NOMO-1 treated with DMSO at 0.1 percent for 48 hours (cell line): ENCODE measurements at regions not wholly inside any gene's neighbourhood (a gene's known extent, or its start where the extent isn't known, plus 50 kb on each side); places are given as distances from the start of the nearest gene placed in this dataset.
"Not testable (repeated sequence)": the region's sequence is repeated elsewhere in the genome, so short reads cannot be mapped to it uniquely, and the experiment has no call there.

ENCODE experiments used
- DNase-seq: peaks from one replicate; lab custom pipeline; 2025; ENCODE audit not compliant: unreplicated experiment; lab: John Stamatoyannopoulos, UW

DNA sequence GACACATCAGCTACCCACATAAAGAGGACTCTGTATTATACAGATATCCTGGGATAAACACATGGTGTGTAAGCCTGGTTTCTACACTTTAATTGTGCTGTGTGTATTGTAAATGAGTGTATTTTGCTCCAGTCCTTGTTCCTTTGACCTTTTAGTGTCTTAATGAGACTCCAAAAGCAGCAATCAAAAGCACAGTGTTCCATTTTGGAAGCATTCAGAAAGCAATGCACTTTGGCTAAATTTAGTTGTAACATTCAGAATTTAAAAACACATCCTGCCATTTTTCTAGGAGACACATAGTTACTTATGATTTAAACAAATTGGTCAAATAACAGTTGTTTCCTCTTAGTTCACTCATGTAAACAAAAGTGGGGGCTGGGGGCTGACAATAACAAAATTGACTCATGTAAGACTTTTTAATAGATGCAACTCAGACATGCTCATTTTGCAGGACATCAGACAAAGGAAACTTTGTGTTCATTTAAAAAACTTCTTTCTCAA is 122.2 kb downstream of the GPR37 start:
- DNase-seq = no peak

DNA sequence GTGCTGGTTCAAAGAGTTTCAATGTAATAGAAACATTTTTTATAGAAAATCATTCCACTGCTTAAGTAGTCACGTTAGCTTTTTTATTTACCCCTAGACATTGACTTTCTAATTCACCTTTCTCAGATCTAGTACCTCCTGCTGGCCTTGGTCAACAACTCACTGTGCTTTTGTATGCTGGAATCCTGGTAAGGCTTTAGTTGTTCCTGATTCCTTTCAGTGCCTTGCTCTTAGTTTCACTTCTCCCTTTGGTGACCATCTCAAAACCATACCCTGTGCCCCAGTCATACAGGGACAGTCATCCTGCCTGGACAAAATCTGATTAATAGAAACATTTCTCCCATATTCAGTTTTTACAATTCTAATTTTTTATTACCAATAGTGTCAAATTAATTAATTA is 130.2 kb downstream of the GPR37 start:
- peak; percentile 23 for DNase-seq

DNA sequence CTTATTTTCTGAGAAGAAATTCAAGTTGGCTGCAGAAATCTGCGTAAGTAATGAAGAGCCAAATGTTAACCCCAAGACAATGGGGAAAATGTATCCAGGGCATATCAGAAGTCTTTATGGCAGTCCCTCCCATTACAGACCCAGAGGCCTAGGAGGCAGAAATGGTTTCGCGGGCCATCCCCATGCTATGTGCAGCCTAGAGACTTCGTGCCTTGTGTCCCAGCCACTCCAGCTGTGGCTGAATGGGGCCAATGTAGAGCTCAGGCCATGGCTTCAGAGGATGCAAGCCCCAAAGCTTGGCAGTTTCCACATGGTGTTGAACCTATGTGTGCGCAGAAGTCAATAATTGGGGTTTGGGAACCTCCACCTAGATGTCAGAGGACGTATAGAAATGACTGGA is 131.9 kb downstream of the GPR37 start:
- DNase-seq = no peak

DNA sequence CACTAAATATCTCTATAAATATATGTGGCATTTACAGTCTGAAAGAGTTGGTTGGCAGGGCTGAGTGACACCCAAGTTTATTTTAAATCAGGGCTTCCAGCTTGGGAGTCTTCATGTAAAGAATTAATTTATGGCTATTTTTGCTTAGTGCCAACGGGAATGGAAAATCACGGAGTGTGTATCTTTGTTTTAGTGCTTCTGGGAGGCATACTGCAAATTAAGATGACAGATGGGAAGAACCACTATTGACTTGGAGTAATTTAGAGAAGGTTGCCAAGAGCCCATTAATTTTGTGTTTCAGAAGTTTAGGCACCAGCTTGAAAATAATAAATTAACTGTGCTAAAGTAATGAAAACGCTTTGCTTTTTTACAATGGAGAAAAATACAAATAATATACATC is 135.2 kb downstream of the GPR37 start:
- DNase-seq = no peak

DNA sequence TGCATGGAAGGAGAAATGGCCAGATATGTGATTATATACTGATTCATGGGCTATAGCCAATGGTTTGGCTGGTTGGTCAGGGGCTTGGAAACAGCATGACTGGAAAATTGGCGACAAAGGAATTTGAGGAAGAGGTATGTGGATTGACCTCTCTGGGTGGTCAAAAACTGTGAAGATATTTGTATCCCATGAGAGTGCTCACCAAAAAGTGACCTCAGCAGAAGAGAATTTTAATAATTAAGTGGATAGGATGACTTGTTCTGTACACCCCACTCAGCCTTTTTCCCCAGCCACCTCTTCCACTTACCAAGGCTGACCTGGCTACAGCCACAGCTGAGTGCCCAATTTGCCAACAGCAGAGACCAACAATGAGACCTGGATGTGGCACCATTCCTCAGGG is 146.7 kb downstream of the GPR37 start:
- no peak for DNase-seq

DNA sequence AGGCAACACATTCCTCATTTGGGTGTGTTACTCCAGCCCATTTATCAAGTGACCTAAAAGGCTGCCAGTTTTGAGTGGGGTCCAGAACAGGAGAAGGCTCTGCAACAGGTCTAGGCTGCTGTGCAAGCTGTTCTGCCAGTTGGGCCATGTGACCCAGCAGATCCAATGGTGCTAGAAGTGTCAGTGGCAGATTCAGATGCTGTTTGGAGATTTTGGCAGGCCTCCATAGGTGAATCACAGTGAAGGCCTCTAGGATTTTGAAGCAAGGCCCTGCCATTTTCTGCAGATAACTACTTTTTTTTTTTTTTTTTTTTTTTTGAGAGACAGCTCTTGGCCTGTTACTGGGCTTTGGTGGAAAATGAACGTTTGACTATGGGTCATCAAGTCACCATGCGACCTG is 147.5 kb downstream of the GPR37 start:
- not testable (repeated sequence) for DNase-seq

DNA sequence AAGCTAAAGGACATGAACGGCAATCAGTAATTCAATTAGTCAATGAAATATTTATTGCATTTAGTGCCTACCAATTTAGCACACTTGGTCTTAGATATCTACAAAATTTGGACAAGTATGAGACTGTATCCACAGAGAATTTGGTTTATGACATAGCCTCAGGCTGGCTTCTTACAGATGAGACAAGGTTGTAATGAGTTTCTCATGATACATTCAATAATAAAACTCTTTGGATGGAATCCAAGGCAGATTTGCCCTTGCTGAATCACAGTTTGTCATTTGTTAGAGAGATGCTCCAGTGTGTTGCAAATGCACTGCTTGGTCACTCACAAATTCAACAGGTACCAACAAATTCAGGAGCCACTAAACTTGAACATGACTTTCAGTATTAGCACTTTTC is 162.5 kb downstream of the GPR37 start:
- DNase-seq = no peak

DNA sequence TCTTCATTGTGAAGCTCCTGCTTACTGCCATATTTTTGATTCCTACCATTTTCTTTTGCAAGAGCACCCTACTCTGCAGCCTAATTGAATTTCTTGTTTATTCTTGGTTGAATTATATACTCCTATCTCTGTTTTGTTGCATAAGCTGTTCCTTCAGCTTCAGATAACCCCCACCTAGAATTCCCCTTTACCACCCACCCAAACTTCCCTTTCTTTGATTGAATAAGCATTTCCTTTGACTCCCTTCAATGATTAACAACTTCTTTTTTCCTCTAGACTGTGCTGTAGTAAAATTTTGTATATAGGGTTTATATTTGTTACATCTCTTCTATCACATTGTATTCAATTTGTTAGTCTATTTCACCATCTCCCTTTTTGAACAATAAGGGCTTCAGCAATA is 168.1 kb downstream of the GPR37 start:
- DNase-seq = no peak

DNA sequence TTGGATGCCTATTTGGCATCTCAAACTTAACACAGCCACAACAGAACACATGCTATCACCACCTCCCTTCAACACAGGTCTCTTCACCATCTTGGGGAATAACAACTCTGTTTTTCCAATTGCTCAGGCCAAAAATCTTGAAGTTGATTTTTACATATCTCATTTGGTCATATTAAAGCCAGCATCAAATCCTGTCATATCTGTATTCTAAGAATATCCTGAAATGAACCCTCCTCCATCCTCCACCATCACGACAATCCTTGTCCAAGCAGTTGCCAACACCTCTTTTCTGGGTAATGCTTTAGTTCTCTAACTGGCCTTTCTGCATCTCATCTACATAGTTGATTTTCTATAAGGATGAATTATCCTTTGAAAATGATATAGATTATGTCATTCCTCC is 168.7 kb downstream of the GPR37 start:
- DNase-seq = no peak

DNA sequence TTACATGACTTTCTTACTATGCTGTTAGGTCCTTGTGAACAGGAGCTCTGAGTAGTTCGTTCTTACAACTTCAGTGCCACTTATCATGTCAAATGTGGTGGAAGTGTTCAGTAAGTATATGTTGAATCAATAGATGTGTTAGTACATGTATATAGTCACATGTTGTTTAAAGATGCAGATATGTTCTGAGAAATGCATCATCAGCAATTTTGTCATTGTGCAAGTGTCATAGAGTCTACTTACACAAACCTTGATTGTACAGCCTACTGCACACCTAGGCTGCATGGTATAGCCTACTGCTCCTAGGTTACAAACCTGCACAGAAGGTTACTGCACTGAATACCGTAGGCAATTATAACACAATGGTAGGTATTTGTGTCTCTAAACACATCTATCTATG is 174.8 kb downstream of the GPR37 start:
- no peak for DNase-seq

DNA sequence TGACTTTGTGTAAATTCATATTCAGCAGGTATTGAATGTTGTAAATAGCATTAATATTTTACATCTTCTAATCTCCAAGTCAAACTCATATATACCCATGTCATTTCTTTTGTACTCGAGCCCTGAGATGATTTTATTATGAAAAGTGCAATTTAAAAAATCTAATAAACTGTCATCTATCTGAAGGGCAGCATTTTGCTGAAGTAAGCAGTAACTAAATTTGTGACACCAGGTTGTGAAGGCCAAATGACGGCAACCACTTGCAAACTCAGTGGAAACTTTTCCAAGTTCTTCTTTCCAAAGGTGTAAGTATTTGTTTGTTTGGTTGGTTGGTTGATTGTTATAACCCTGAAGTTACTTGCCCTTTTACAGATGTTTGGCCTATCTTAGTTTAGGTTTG is 188.3 kb downstream of the GPR37 start:
- no peak for DNase-seq

DNA sequence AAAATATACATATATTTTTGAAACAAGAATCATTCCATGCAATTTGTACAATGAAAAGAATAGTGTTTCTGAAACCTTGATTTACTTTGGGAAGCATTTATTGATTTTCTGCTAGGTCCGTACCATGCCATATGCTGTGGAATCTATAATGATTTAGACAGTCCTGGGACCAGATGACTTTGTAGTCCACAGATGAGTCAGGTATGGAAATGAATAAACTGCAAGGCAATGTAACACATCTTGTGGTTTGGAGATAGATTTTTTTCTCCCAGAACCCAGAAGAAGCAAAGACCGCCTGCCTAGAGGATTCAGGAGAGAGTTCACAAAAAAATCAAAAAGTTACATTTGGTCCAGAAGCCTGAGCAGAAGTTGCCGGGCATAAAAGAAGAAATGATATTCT is 190.4 kb downstream of the GPR37 start:
- DNase-seq = no peak

DNA sequence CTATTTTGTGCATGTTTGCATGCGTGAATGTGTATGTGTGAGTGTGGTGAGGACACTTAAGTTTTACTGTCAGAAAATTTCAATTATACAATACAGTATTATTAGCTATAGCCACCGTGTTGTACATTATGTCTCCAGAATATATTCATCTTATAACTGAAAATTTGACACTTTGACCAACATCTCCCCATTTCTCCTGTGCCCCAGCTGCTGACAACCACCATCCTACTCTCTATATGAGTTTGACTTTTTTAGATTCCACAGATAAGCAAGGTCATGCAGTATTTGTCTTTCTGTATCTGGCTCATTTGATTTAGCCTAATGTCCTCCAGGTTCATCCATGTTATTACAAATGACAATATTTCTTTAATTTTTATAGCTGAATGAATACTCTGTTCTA is 195.0 kb downstream of the GPR37 start:
- DNase-seq = no peak

DNA sequence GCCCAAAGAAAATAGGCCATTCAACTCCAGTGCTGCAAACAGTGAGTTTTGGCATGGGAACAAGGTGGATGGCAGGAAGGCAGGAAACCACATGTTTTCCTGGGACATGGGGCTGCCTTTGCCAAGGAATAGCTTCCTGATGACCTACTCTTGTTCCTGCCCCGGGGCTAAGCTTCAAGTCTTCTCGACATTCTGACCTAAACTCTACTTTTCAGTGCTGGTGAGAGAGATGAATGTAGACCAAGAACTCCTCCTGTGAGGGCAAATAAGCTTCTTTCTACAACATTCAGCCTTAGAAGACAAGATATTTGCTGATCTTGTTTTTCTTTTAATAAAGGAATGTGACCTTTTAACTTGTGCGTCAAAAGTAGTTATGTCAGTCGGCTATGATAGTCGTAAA is 199.0 kb downstream of the GPR37 start:
- no peak for DNase-seq

DNA sequence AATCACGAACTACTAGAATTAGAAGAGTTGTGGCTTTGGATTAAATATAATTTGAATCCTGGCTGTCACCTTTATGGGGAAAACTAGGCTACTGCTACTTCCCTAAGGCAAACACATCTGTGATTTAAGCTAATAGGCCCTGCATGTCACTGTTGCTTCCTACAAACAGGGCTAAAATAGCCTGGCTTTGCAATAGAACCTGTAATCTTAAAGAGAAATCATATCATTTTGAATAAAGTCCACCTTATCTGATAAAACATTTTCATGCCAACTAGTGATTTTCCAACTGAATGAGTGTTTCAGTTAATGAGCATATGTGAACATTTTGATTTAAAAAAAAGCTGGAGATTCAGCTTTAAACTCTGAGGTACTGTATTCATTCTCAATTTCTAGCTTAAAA is 208.0 kb downstream of the GPR37 start:
- no peak for DNase-seq

DNA sequence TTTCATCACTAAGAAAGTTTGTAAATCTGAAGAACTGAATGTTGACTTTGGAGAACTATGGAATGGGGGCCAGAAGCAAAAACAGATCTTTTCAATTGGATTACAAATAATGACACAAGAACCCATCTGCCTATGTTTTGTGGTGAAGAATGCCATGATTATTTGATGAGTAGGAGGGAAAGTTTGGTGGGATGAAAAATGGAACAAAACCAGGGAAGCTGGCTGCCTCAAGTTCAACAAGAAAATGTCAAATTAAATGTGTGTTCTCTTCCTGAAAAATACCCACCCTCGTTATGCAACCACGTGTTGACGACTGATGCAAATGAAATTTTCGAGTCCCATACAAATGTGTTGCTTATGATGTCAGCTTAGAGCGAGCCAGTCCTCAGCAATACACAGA is 208.5 kb downstream of the GPR37 start:
- no peak for DNase-seq

DNA sequence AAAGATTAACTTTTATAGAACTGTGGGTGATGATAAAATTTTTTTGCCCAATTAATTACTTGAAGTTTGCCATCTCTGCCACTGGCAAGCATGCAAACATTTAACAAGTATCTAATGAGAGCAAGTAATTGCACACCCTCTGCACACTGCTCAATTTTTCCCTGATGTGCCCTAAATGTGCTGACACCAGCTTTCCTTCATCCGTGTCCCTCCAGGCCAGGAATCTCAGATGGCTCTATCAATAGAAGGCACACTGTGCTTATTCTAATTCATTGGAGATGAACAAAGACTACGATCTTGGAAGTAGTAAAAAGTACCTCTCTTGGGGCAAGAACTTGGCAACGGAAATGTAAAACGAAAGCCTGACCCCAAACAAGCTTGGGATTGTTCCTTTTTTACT is 212.1 kb downstream of the GPR37 start:
- DNase-seq = no peak

DNA sequence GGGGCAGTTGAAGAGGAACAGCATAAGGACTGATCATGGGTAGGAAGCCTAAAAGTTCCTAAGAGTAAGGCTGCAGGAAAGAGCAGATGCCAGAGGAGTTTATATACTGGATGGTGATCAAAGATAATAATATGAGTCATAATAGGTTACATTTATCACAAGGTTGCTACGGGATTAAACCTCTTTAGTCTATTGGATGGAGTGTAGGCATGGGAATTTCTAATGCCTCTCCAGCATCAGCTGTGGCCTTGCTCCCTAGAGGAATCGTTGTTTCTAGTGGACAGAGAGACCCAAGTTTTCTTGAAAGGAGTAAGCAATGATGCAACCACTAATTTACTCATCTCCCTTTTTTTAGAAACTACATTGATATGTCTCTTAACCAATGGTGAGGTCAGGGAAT is 213.4 kb downstream of the GPR37 start:
- no peak for DNase-seq

DNA sequence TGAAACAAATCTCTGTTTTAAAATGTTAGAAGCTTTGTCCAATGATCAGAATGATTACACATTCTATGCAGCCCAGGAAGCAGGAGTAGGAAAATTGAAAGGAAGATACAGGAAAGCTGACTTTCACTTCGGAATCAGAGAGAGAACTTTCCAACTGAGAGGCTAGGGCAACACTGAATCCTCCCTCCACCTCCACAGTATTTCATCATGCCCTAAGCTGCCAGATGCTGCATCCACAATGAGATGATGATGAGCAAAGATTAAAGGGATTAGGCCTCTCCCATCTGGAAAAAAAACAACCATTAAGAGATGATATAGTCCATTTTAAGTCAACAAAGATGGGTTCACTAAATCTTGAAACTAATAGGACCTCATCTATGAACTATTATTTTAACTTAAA is 215.6 kb downstream of the GPR37 start:
- no peak for DNase-seq

DNA sequence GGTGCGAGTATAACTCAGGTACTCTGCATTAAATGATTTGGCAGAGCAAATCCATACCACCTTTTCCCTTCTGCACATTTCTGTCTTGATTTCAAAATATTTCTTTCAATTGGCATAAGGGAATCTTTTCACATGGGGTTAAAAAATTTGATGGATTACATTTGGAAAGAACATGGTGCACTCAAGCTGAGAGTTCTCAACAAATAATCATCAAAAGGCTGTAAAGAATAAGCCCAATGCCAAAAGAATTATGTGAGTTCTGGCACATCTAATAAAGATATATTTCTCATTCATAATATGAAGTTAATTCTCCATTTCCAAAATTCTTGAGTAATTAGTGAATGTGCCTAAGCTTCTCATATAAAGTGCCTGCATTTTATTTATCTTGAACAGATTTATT is 223.1 kb downstream of the GPR37 start:
- DNase-seq = no peak

DNA sequence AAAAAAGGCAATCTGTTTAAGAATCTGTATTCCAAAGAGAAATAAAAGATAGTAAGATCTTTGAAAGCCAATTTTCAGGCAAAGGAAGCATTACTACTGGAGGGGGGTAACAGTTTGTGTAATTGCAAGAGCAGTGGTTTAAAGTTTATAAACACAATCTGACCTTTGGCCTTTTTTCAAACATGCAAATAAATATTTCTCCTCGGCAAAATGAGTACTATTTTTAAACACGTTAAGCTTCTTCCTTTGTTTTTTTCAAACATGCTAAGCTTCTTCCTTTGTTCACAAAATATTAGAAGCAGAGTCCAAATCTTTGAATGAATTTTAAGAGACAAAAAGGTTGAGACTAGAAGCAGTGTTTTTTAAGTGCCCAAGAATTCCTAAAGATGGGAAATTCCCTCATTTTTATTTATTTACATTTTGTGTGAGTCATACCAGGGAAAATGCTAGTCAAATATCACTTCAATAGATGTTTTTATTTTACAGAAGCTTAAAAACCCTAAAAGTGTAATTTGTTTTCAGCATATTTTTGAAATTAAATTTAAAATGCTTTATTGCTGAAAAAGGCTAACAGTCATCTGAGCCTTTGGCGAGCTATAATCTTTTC is 229.3 kb downstream of the GPR37 start:
- no peak for DNase-seq

DNA sequence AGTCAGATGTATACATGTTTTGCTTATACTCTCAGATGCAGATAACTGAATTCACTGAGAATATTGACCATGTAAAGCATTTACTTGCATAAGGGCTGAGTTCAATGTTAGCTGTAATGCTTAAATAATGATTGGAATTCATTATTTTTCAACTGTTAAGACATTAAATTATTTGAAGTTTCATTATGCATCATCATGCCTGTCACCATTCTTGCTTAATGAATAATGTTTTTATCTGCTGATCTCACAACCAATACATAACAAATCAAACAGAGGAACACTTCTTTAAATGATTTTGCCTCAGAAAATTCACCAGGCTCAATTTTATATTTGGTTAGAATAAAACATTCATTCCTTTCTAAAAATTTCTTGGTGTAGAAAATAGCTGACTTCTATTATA is 233.4 kb downstream of the GPR37 start:
- no peak for DNase-seq

DNA sequence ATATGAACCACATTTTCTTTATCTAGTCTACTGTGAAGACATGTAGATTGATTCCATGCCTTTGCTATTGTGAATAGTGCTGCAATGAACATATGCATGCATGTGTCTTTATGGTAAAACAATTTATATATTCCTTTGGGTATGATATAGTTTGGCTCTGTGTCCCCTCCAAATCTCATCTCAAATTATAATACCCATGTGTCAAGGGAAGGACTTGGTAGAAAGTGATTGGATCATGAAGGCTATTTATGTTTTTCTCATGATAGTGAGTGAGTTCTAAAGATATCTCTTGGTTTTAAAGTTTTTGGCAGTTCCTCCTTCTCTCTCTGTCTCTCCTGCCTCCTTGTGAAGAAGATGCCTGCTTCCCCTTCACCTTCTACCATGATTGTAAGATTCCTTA is 248.7 kb downstream of the GPR37 start:
- DNase-seq = no peak
